AG09309 (cell line): ENCODE measurements at regions not wholly inside any gene's neighbourhood (a gene's known extent, or its start where the extent isn't known, plus 50 kb on each side); places are given as distances from the start of the nearest gene placed in this dataset.

Experiments used
- DNase-seq: peaks from one replicate; pipeline ENCODE4 v3.0.0-alpha.2; 2010; ENCODE audit warnings: low read depth
- H3K4me3 ChIP-seq: 2 replicates; pipeline ENCODE4 v1.5.1; 2011; ENCODE audit warnings: mild to moderate bottlenecking, low read depth, low read length, moderate library complexity; ENCODE audit not compliant: control insufficient read depth
- CTCF ChIP-seq: IDR thresholded peaks from 2 replicates; pipeline ENCODE4 v1.5.1; 2011; ENCODE audit warnings: mild to moderate bottlenecking, low read depth, low read length, inconsistent platforms; ENCODE audit not compliant: insufficient read depth, control insufficient read depth; ENCODE audit errors: missing control alignments

GRCh38 chr2:125092276-125093009 is 1067.4 kb downstream of the CNTNAP5 start:
- no peak overlapping the region for H3K4me3 ChIP-seq
- no peak for TF ChIP-seq CTCF
- DNase-seq = no peak

- no peak for TF ChIP-seq CTCF
- no peak overlapping the region for H3K4me3 ChIP-seq
- DNase-seq = no peak
These were observed 1070.7 kb downstream of the CNTNAP5 start for GRCh38 chr2:125095826-125096225.

- TF ChIP-seq CTCF = no peak
- no peak overlapping the region for H3K4me3 ChIP-seq
- no peak for DNase-seq
These were observed 1081.6 kb downstream of the CNTNAP5 start for GRCh38 chr2:125106710-125107109.

- TF ChIP-seq CTCF = no peak
- DNase-seq = no peak
- no peak overlapping the region for H3K4me3 ChIP-seq
These were observed 1082.4 kb downstream of the CNTNAP5 start for GRCh38 chr2:125107446-125107845.

GRCh38 chr2:125108251-125108650 is 1083.2 kb downstream of the CNTNAP5 start:
- no peak overlapping the region for H3K4me3 ChIP-seq
- DNase-seq = no peak
- TF ChIP-seq CTCF = no peak

- TF ChIP-seq CTCF = no peak
These were observed 1100.8 kb downstream of the CNTNAP5 start for GRCh38 chr2:125125902-125126301.

GRCh38 chr2:125160947-125161346 is 1135.9 kb downstream of the CNTNAP5 start:
- no peak for TF ChIP-seq CTCF
- no peak for DNase-seq
- H3K4me3 ChIP-seq = no peak overlapping the region

More at GRCh38 chr2:125125902-125126301, 1100.8 kb downstream of the CNTNAP5 start:
- DNase-seq = no peak
- no peak overlapping the region for H3K4me3 ChIP-seq
